T-cell (primary cell): ENCODE measurements at regions not wholly inside any gene's neighbourhood (a gene's known extent, or its start where the extent isn't known, plus 50 kb on each side); places are given as distances from the start of the nearest gene placed in this dataset.
A peak's percentile ranks its signal among the peaks of the same experiment; 100 is the strongest.

Experiments used
- ATAC-seq, 4 experiments: fragments of 200-7000 bp in 3 of 4; fragments of 150-1000 bp in 1 of 4; cut with Tn5 transposase; replicated peaks in 1 of 4; 1 replicate in 3 of 4; 2 replicates in 1 of 4; pipeline ENCODE4 v1.10.0; 2021; ENCODE audit warnings: moderate library complexity in 3 of 4, mild to moderate bottlenecking in 2 of 4, moderate number of reproducible peaks in 1 of 4
- CTCF ChIA-PET, 2 donors: fragments of 300-600 bp; sonication (Branson Sonifier 250); formaldehyde crosslinking; loops; one replicate each; lab custom pipeline; 2022; ENCODE audit warnings: antibody characterized with exemption in 2 of 2; lab: Charles Lee
- POLR2A ChIA-PET, 2 donors: fragments of 300-600 bp; sonication (Branson Sonifier 250); formaldehyde crosslinking; loops; one replicate each; lab custom pipeline; 2022; ENCODE audit warnings: antibody characterized with exemption in 2 of 2; lab: Charles Lee
- DNase-seq, 35 experiments: peaks; one replicate each; pipeline versions ENCODE4 v3.0.0 to v3.0.0-alpha.2; 2013 to 2023
- H3K27ac ChIP-seq: one replicate; pipeline ENCODE4 v1.5.1; 2013; ENCODE audit warnings: low read length
- H3K27me3 ChIP-seq, 2 experiments: replicated peaks in 1 of 2; 1 replicate in 1 of 2; 2 replicates in 1 of 2; pipeline versions ENCODE4 v1.6.1 to v1.7.0; 2013; ENCODE audit warnings: low read length in 1 of 2, mixed read lengths in 1 of 2; ENCODE audit not compliant: control insufficient read depth in 2 of 2, insufficient read depth in 2 of 2; ENCODE audit errors: extremely low read depth in 1 of 2
- H3K36me3 ChIP-seq, 2 donors: 1 replicate in 1 of 2; 2 replicates in 1 of 2; pipeline versions ENCODE4 v1.6.1 to v1.7.0; 2013; ENCODE audit warnings: low read length in 1 of 2; ENCODE audit not compliant: control insufficient read depth in 2 of 2, insufficient read depth in 1 of 2; ENCODE audit errors: extremely low read depth in 1 of 2
- H3K4me1 ChIP-seq, 2 experiments: 1 replicate in 1 of 2; 2 replicates in 1 of 2; pipeline versions ENCODE4 v1.6.1 to v1.7.0; 2013; ENCODE audit warnings: low read length in 2 of 2, mixed read lengths in 1 of 2; ENCODE audit not compliant: insufficient read depth in 2 of 2, control insufficient read depth in 1 of 2; ENCODE audit errors: extremely low read depth in 1 of 2
- H3K4me3 ChIP-seq, 2 donors: 1 replicate in 1 of 2; 2 replicates in 1 of 2; pipeline versions ENCODE4 v1.5.1 to v1.7.0; 2013; ENCODE audit warnings: mild to moderate bottlenecking in 2 of 2, low read length in 1 of 2, moderate library complexity in 1 of 2; ENCODE audit not compliant: control insufficient read depth in 1 of 2; ENCODE audit errors: extremely low read depth in 1 of 2
- H3K9me3 ChIP-seq: 2 replicates; pipeline ENCODE4 v1.7.0; 2013
- H3K27ac Mint-ChIP-seq, 2 donors: one replicate each; pipeline ENCODE4 v1.8.0; 2020 to 2021; ENCODE audit warnings: mild to moderate bottlenecking in 2 of 2, mixed read lengths in 2 of 2
- H3K27me3 Mint-ChIP-seq, 2 donors: one replicate each; pipeline ENCODE4 v1.8.0; 2021 to 2022; ENCODE audit warnings: mixed read lengths in 2 of 2
- H3K36me3 Mint-ChIP-seq: one replicate; pipeline ENCODE4 v1.8.0; 2021; ENCODE audit warnings: mixed read lengths
- H3K4me1 Mint-ChIP-seq, 3 donors: one replicate each; pipeline ENCODE4 v1.8.0; 2020 to 2022; ENCODE audit warnings: mixed read lengths in 3 of 3, mild to moderate bottlenecking in 1 of 3
- H3K4me3 Mint-ChIP-seq, 3 donors: one replicate each; pipeline ENCODE4 v1.8.0; 2020 to 2022; ENCODE audit warnings: mild to moderate bottlenecking in 3 of 3, mixed read lengths in 3 of 3, moderate library complexity in 3 of 3
- H3K9me3 Mint-ChIP-seq, 3 donors: one replicate each; pipeline ENCODE4 v1.8.0; 2020 to 2022; ENCODE audit warnings: mixed read lengths in 3 of 3
- WGBS: methylation state at CpG from one replicate; pipeline ENCODE4 v1.1.5; 2013; ENCODE audit warnings: missing lambda C conversion rate; ENCODE audit not compliant: insufficient coverage; 5-methylcytosine and 5-hydroxymethylcytosine counted together

GRCh38 chr2:160582081-160582480, 88.5 kb upstream of the RBMS1 start:
- no peak overlapping the region for H3K4me3 Mint-ChIP-seq
- Histone ChIP-seq H3K9me3 (no peaks in the 10 kb centered on the region), H3K4me3 (no peak overlapping the region), H3K27ac (no peak overlapping the region), H3K36me3 (no peaks in the 10 kb centered on the region), H3K4me1 (peaks cover 4 to 7% of the 10 kb centered on the region in 2 experiments), H3K27me3 (no peaks in the 10 kb centered on the region)
- H3K36me3 Mint-ChIP-seq = no peaks in the 10 kb centered on the region
- DNase-seq (no peak), ATAC-seq (no peak)
- no peak overlapping the region for H3K27ac Mint-ChIP-seq
- CTCF ChIA-PET = no interaction called here
- no peaks in the 10 kb centered on the region for H3K27me3 Mint-ChIP-seq
- peaks cover 0 to 3% (median 0%) of the 10 kb centered on the region in 3 donors for H3K9me3 Mint-ChIP-seq
- WGBS = no CpG with 5 or more reads among the region's 2 CpGs
- peaks cover 3 to 15% (median 8%) of the 10 kb centered on the region in 3 donors for H3K4me1 Mint-ChIP-seq
- POLR2A ChIA-PET = interaction anchor here (0.7 kb wide), 2 partner anchors 26 to 208 kb away, joined by 3 to 4 read pairs; no protein-coding TSS in a partner anchor

DNA sequence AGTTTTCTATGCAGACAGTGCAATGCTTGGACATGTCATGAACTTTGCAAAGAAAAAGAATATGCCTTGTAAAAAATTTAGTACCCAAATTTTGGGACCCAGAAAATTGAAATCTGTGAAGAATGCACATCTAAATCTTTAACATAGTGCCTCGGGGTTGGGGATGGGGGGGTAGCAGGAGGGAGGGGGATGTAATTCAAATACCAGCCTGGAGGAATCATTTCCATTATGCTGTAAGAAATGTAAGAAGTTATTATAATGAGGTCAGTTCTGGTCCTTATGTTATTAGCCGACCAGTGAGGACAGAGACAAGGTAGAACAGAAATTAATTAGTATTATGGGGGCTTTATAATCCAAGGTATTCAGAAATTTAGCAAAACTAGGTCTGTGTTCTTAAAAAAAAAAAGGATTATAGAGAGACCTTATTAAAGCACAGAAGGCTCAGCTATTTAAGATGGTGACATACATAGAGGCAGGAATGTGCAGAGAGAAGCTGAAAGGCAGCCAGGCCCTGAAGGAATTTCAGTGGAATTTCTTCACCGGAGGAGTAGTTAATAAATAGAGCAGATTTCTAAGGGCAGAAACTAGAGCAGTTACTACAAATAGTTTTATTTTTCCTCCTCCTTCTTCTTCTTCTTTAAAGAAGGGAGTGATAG, 89.0 kb upstream of the RBMS1 start:
- no peaks in the 10 kb centered on the region for H3K27me3 Mint-ChIP-seq
- H3K4me3 Mint-ChIP-seq = no peak overlapping the region
- H3K36me3 ChIP-seq = no peaks in the 10 kb centered on the region
- no peak overlapping the region for H3K27ac ChIP-seq
- H3K36me3 Mint-ChIP-seq = no peaks in the 10 kb centered on the region
- H3K27ac Mint-ChIP-seq = no peak overlapping the region
- H3K4me3 ChIP-seq = no peak overlapping the region
- no peaks in the 10 kb centered on the region for H3K9me3 ChIP-seq
- CTCF ChIA-PET = no interaction called here
- no peak for DNase-seq
- POLR2A ChIA-PET = interaction anchor here (0.7 kb wide), 2 partner anchors 25 to 208 kb away, joined by 3 to 4 read pairs; no protein-coding TSS in a partner anchor
- WGBS = 50% methylated on average over 1 of the region's 3 CpGs
- peaks cover 3 to 15% (median 8%) of the 10 kb centered on the region in 3 donors for H3K4me1 Mint-ChIP-seq
- H3K27me3 ChIP-seq = no peaks in the 10 kb centered on the region
- peaks cover 0 to 3% (median 0%) of the 10 kb centered on the region in 3 donors for H3K9me3 Mint-ChIP-seq
- peaks cover 4 to 7% of the 10 kb centered on the region in 2 experiments for H3K4me1 ChIP-seq
- ATAC-seq = no peak

DNA sequence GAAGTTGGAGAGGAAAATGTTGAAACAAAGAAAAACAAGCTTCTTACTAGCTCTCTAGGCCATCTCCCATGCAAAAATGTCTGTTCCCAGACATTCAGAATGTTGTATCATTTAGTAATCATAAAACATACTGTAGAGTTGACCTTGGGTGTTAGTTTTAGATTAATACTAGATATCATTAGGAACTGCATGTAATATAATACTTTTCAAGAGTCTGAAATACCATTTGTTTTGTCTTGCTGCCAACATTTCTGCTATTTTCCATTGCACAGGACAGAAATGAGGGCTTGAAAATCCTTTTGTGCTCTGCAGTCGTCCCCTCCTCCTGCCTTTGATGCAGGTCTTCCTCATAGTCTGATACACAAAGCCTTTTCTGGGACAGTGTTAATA, 89.5 kb upstream of the RBMS1 start:
- no peaks in the 10 kb centered on the region for H3K9me3 ChIP-seq
- no peaks in the 10 kb centered on the region for H3K27me3 ChIP-seq
- ATAC-seq (no peak), DNase-seq (no peak)
- ChIA-PET POLR2A (no interaction called here), CTCF (no interaction called here)
- Mint-ChIP-seq H3K27me3 (no peaks in the 10 kb centered on the region), H3K4me3 (no peak overlapping the region), H3K36me3 (no peaks in the 10 kb centered on the region), H3K4me1 (peaks cover 3 to 15% (median 8%) of the 10 kb centered on the region in 3 donors), H3K27ac (no peak overlapping the region), H3K9me3 (peaks cover 0 to 1% (median 0%) of the 10 kb centered on the region in 3 donors)
- no CpG with 5 or more reads among the region's 1 CpG for WGBS
- no peaks in the 10 kb centered on the region for H3K36me3 ChIP-seq
- no peak overlapping the region for H3K4me3 ChIP-seq
- no peak overlapping the region for H3K27ac ChIP-seq
- H3K4me1 ChIP-seq = peaks cover 4 to 7% of the 10 kb centered on the region in 2 experiments

GRCh38 chr2:160583813-160584537, 90.4 kb upstream of the RBMS1 start:
- Mint-ChIP-seq H3K4me1 (peaks cover 3 to 15% (median 8%) of the 10 kb centered on the region in 3 donors), H3K9me3 (no peaks in the 10 kb centered on the region), H3K4me3 (no peak overlapping the region), H3K27me3 (no peaks in the 10 kb centered on the region), H3K36me3 (no peaks in the 10 kb centered on the region), H3K27ac (no peak overlapping the region)
- Histone ChIP-seq H3K36me3 (no peaks in the 10 kb centered on the region), H3K4me3 (no peak overlapping the region), H3K27me3 (no peaks in the 10 kb centered on the region), H3K4me1 (peaks cover 4 to 7% of the 10 kb centered on the region in 2 experiments), H3K9me3 (no peaks in the 10 kb centered on the region), H3K27ac (no peak overlapping the region)
- DNase-seq (no peak), ATAC-seq (no peak)
- POLR2A ChIA-PET = no interaction called here
- CTCF ChIA-PET = no interaction called here
- WGBS = 95% methylated on average over 4 of the region's 8 CpGs

DNA sequence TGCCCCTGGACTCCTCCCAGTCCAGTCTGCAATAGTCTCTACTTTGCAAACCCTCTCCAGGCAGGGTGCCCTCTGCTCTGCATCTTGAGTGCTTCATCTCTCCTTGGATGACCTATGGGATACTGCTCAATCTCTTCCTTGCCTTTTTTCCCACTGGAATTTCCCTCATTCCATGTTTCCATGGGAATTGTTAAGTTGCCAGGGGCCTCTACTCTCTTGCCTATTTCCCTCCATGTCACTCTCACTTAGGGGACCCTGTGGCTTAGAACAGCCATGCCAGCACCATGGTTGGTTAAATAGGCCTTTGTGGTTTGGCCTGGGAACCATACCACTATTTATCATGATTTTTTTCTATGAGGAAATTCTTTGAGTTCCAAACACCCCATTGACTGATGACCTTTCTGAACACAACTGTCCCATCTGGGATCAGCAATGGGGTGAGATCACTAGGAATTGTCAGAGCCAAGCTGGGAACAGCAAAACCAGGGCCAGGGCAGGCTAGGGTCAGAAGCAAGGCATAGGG, 91.4 kb upstream of the RBMS1 start:
- H3K4me3 Mint-ChIP-seq = no peak overlapping the region
- no peaks in the 10 kb centered on the region for H3K27me3 Mint-ChIP-seq
- ATAC-seq = no peak

GRCh38 chr2:160590664-160591063, 97.1 kb upstream of the RBMS1 start:
- H3K9me3 Mint-ChIP-seq = peaks cover 0 to 17% (median 0%) of the 10 kb centered on the region in 3 donors
- no peaks in the 10 kb centered on the region for H3K36me3 ChIP-seq
- peak in 1 of 4 experiments; percentile 6 for ATAC-seq
- WGBS = no CpG with 5 or more reads among the region's 1 CpG
- H3K27ac ChIP-seq = no peak overlapping the region
- no peaks in the 10 kb centered on the region for H3K27me3 Mint-ChIP-seq
- H3K9me3 ChIP-seq = no peaks in the 10 kb centered on the region
- no peaks in the 10 kb centered on the region for H3K36me3 Mint-ChIP-seq
- H3K4me3 ChIP-seq = no peak overlapping the region
- DNase-seq = peak in 1 of 35 experiments; percentile 5
- CTCF ChIA-PET = no interaction called here
- POLR2A ChIA-PET = no interaction called here
- no peaks in the 10 kb centered on the region for H3K27me3 ChIP-seq
- H3K4me3 Mint-ChIP-seq = no peak overlapping the region
- no peak overlapping the region for H3K27ac Mint-ChIP-seq
- H3K4me1 ChIP-seq = peaks cover 2 to 4% of the 10 kb centered on the region in 2 experiments
- peaks cover 6 to 19% (median 12%) of the 10 kb centered on the region in 3 donors for H3K4me1 Mint-ChIP-seq

More for the DNA sequence above, 91.4 kb upstream of the RBMS1 start:
- Histone ChIP-seq H3K4me1 (peaks cover 4 to 7% of the 10 kb centered on the region in 2 experiments), H3K9me3 (no peaks in the 10 kb centered on the region), H3K27me3 (no peaks in the 10 kb centered on the region), H3K27ac (no peak overlapping the region), H3K4me3 (no peak overlapping the region), H3K36me3 (no peaks in the 10 kb centered on the region)
- Mint-ChIP-seq H3K9me3 (no peaks in the 10 kb centered on the region), H3K36me3 (no peaks in the 10 kb centered on the region), H3K27ac (no peak overlapping the region), H3K4me1 (peaks cover 3 to 15% (median 8%) of the 10 kb centered on the region in 3 donors)
- CTCF ChIA-PET = no interaction called here
- POLR2A ChIA-PET = no interaction called here
- no peak for DNase-seq
